ENCODE measurements at regions not wholly inside any gene's neighbourhood (a gene's known extent, or its start where the extent isn't known, plus 50 kb on each side); places are given as distances from the start of the nearest gene placed in this dataset.
"Not testable (repeated sequence)": the region's sequence is repeated elsewhere in the genome, so short reads cannot be mapped to it uniquely, and the experiment has no call there.

DNA sequence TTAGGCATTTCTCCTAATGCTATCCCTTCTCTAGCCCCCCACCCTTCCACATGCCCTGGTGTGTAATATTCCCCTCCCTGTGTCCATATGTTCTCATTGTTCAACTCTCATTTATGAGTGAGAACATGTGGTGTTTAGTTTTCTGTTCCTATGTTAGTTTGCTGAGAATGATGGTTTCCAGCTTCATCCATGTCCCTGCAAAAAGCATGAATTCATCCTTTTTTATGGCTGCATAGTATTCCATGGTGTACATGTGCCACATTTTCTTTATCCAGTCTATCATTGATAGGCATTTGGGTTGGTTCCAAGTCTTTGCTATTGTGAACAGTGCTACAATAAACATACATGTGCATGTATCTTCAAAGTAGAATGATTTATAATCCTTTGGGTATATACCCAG is 161.0 kb upstream of the ZNF644 start:
- TF ChIP-seq, protein P1, sequence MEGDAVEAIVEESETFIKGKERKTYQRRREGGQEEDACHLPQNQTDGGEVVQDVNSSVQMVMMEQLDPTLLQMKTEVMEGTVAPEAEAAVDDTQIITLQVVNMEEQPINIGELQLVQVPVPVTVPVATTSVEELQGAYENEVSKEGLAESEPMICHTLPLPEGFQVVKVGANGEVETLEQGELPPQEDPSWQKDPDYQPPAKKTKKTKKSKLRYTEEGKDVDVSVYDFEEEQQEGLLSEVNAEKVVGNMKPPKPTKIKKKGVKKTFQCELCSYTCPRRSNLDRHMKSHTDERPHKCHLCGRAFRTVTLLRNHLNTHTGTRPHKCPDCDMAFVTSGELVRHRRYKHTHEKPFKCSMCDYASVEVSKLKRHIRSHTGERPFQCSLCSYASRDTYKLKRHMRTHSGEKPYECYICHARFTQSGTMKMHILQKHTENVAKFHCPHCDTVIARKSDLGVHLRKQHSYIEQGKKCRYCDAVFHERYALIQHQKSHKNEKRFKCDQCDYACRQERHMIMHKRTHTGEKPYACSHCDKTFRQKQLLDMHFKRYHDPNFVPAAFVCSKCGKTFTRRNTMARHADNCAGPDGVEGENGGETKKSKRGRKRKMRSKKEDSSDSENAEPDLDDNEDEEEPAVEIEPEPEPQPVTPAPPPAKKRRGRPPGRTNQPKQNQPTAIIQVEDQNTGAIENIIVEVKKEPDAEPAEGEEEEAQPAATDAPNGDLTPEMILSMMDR (conservative IDR thresholded peaks at IDR 0.05 in 1 of 2, IDR thresholded peaks at IDR 0.05 in 1 of 2; ENCODE audit: low read depth in 1 of 2, low read length in 2 of 2), result not testable (repeated sequence)
- not testable (repeated sequence) for TF ChIP-seq EZH2 (IDR thresholded peaks at IDR 0.05; ENCODE audit: low read length, missing control alignments)

All from fibroblast of lung (primary cell).